IMR-90 (cell line): ENCODE measurements at regions not wholly inside any gene's neighbourhood (a gene's known extent, or its start where the extent isn't known, plus 50 kb on each side); places are given as distances from the start of the nearest gene placed in this dataset.

Source experiments
- ATAC-seq: fragments of 200-7000 bp; cut with Tn5 transposase; 2 replicates; pipeline ENCODE4 v1.9.1; 2020; ENCODE audit warnings: low read depth, mild to moderate bottlenecking, moderate library complexity
- BruUV-seq: library from RNA; stranded (reverse); fragments of 400-500 nt; replicated peaks from 2 replicates; lab custom pipeline; 2021; lab: Mats Ljungman, UMichigan
- CTCF ChIA-PET: fragments of 300-600 bp; formaldehyde crosslinking; extraction: SDS; loops from one replicate; lab custom pipeline; 2021; ENCODE audit warnings: antibody characterized with exemption; lab: Yijun Ruan, JAX
- POLR2A ChIA-PET: fragments of 300-600 bp; sonication (Branson Sonifier 250); formaldehyde crosslinking; loops from one replicate; lab custom pipeline; 2022; ENCODE audit warnings: antibody characterized with exemption; ENCODE audit not compliant: unreplicated experiment; lab: Charles Lee
- DNase-seq: peaks from one replicate; pipeline ENCODE4 v3.0.0; 2013
- H2AFZ ChIP-seq: replicated peaks from 2 replicates; pipeline ENCODE3; 2013; ENCODE audit warnings: low read length, mild to moderate bottlenecking; ENCODE audit not compliant: poor library complexity
- H2AK5ac ChIP-seq: 2 replicates; pipeline ENCODE4 v1.6.1; 2013; ENCODE audit warnings: low read depth, low read length, inconsistent platforms
- H2AK9ac ChIP-seq: replicated peaks from 2 replicates; pipeline ENCODE3; 2013; ENCODE audit warnings: mild to moderate bottlenecking, low read depth, low read length, moderate library complexity; ENCODE audit not compliant: poor library complexity
- H2BK120ac ChIP-seq: 2 replicates; pipeline ENCODE4 v1.6.1; 2013; ENCODE audit warnings: low read depth, low read length, inconsistent platforms
- H2BK15ac ChIP-seq: 3 replicates; pipeline ENCODE4 v1.6.1; 2013; ENCODE audit warnings: low read depth, low read length, inconsistent platforms
- H2BK20ac ChIP-seq: 2 replicates; pipeline ENCODE4 v1.6.1; 2013; ENCODE audit warnings: low read depth, mild to moderate bottlenecking, inconsistent platforms, low read length, moderate library complexity
- H2BK5ac ChIP-seq: 2 replicates; pipeline ENCODE4 v1.6.1; 2013; ENCODE audit warnings: mild to moderate bottlenecking, low read depth, low read length, inconsistent platforms; ENCODE audit not compliant: poor library complexity, severe bottlenecking
- H3K14ac ChIP-seq: replicated peaks from 2 replicates; pipeline ENCODE4 v1.6.1; 2013; ENCODE audit warnings: low read depth, low read length, inconsistent platforms
- H3K18ac ChIP-seq: 2 replicates; pipeline ENCODE4 v1.6.1; 2013; ENCODE audit warnings: low read depth, low read length, control low read depth
- H3K23ac ChIP-seq: 2 replicates; pipeline ENCODE4 v1.6.1; 2013; ENCODE audit warnings: low read depth, low read length, inconsistent platforms
- H3K27ac ChIP-seq: 2 replicates; pipeline ENCODE4 v1.5.1; 2013; ENCODE audit warnings: mild to moderate bottlenecking, control low read depth, low read length; ENCODE audit not compliant: insufficient read depth
- H3K27me3 ChIP-seq: 2 replicates; pipeline ENCODE4 v1.6.1; 2013; ENCODE audit warnings: low read length; ENCODE audit not compliant: control insufficient read depth, insufficient read depth
- H3K36me3 ChIP-seq: 2 replicates; pipeline ENCODE4 v1.6.1; 2013; ENCODE audit warnings: low read length, mixed read lengths; ENCODE audit not compliant: control insufficient read depth, insufficient read depth
- H3K4ac ChIP-seq: 2 replicates; pipeline ENCODE4 v1.6.1; 2013; ENCODE audit warnings: low read depth, low read length, inconsistent platforms
- H3K4me1 ChIP-seq: 2 replicates; pipeline ENCODE4 v1.6.1; 2013; ENCODE audit warnings: low read length, mixed read lengths; ENCODE audit not compliant: control insufficient read depth, insufficient read depth
- H3K4me2 ChIP-seq: 2 replicates; pipeline ENCODE4 v1.6.1; 2013; ENCODE audit warnings: low read depth, mild to moderate bottlenecking, control low read depth, low read length, moderate library complexity
- H3K4me3 ChIP-seq: 2 replicates; pipeline ENCODE4 v1.5.1; 2013; ENCODE audit warnings: low read depth, mild to moderate bottlenecking, control low read depth, low read length, moderate library complexity; ENCODE audit not compliant: insufficient read depth
- H3K56ac ChIP-seq: 2 replicates; pipeline ENCODE4 v1.6.1; 2013; ENCODE audit warnings: low read length, inconsistent platforms; ENCODE audit not compliant: insufficient read depth; ENCODE audit errors: extremely low read depth
- H3K79me1 ChIP-seq, 2 experiments: 2 replicates each; pipeline ENCODE4 v1.6.1; 2013; ENCODE audit warnings: low read length in 2 of 2, inconsistent platforms in 1 of 2, low read depth in 1 of 2
- H3K9ac ChIP-seq: 2 replicates; pipeline ENCODE4 v1.6.1; 2013; ENCODE audit warnings: low read depth, low read length, control low read depth
- H3K9me1 ChIP-seq: 2 replicates; pipeline ENCODE4 v1.6.1; 2013; ENCODE audit warnings: low read length, inconsistent platforms; ENCODE audit not compliant: insufficient read depth
- H3K9me3 ChIP-seq: 2 replicates; pipeline ENCODE4 v1.6.1; 2013; ENCODE audit warnings: low read length; ENCODE audit not compliant: control insufficient read depth, insufficient read depth
- H4K20me1 ChIP-seq: 2 replicates; pipeline ENCODE4 v1.6.1; 2013; ENCODE audit warnings: low read length, inconsistent platforms; ENCODE audit not compliant: insufficient read depth
- H4K5ac ChIP-seq: 2 replicates; pipeline ENCODE4 v1.6.1; 2013; ENCODE audit warnings: mild to moderate bottlenecking, low read depth, low read length, control low read depth
- H4K8ac ChIP-seq, 2 experiments: 2 replicates each; pipeline ENCODE4 v1.6.1; 2013; ENCODE audit warnings: low read depth in 2 of 2, low read length in 2 of 2, control low read depth in 1 of 2, inconsistent platforms in 1 of 2
- H4K91ac ChIP-seq: 2 replicates; pipeline ENCODE4 v1.6.1; 2013; ENCODE audit warnings: low read depth, low read length, inconsistent platforms; ENCODE audit not compliant: insufficient read depth
- BHLHE40 ChIP-seq: fragments of 150-350 bp; IDR thresholded peaks from 2 replicates; pipeline ENCODE4 v1.6.1; 2016; ENCODE audit warnings: mild to moderate bottlenecking, low read depth, low read length
- CEBPB ChIP-seq: IDR thresholded peaks from 2 replicates; pipeline ENCODE4 v1.6.1; 2012; ENCODE audit warnings: low read depth, low read length, improper control_type of control experiment
- CHD1 ChIP-seq: IDR thresholded peaks from 2 replicates; pipeline ENCODE4 v1.6.1; 2012; ENCODE audit warnings: low read depth, low read length, improper control_type of control experiment
- CTCF ChIP-seq: conservative IDR thresholded peaks from 2 replicates; pipeline ENCODE4 v1.5.1; 2012; ENCODE audit warnings: mild to moderate bottlenecking, low read depth, low read length, improper control_type of control experiment
- ELK1 ChIP-seq: fragments of 150-350 bp; IDR thresholded peaks from 2 replicates; pipeline ENCODE4 v1.6.1; 2016; ENCODE audit warnings: low read depth, mild to moderate bottlenecking, low read length, moderate library complexity, borderline replicate concordance
- FOS ChIP-seq: fragments of 150-350 bp; IDR thresholded peaks from 2 replicates; pipeline ENCODE4 v1.6.1; 2016; ENCODE audit warnings: low read depth, low read length
- MAFK ChIP-seq: IDR thresholded peaks from 2 replicates; pipeline ENCODE4 v1.6.1; 2012; ENCODE audit warnings: low read depth, low read length, improper control_type of control experiment
- MAZ ChIP-seq: IDR thresholded peaks from 2 replicates; pipeline ENCODE4 v1.6.1; 2012; ENCODE audit warnings: low read depth, mild to moderate bottlenecking, low read length, improper control_type of control experiment, moderate library complexity, borderline replicate concordance
- MXI1 ChIP-seq: IDR thresholded peaks from 2 replicates; pipeline ENCODE4 v1.6.1; 2012; ENCODE audit warnings: low read depth, mild to moderate bottlenecking, low read length, moderate library complexity, borderline replicate concordance
- NFE2L2 ChIP-seq: fragments of 150-350 bp; IDR thresholded peaks from 2 replicates; pipeline ENCODE4 v1.6.1; 2016; ENCODE audit warnings: low read depth, mild to moderate bottlenecking, low read length
- POLR2A ChIP-seq: IDR thresholded peaks from 2 replicates; pipeline ENCODE4 v1.6.1; 2012; ENCODE audit warnings: mild to moderate bottlenecking, low read depth, low read length
- RAD21 ChIP-seq: IDR thresholded peaks from 2 replicates; pipeline ENCODE4 v1.6.1; 2012; ENCODE audit warnings: low read length, improper control_type of control experiment
- RCOR1 ChIP-seq: IDR thresholded peaks from 2 replicates; pipeline ENCODE4 v1.6.1; 2012; ENCODE audit warnings: mild to moderate bottlenecking, low read length, improper control_type of control experiment; ENCODE audit not compliant: insufficient replicate concordance
- RFX5 ChIP-seq: IDR thresholded peaks from 2 replicates; pipeline ENCODE4 v1.8.0; 2012; ENCODE audit warnings: low read depth, mild to moderate bottlenecking, low read length, moderate library complexity
- SMC3 ChIP-seq: fragments of 150-350 bp; IDR thresholded peaks from 2 replicates; pipeline ENCODE4 v1.6.1; 2016; ENCODE audit warnings: low read depth, mild to moderate bottlenecking, antibody characterized with exemption, low read length, moderate library complexity
- USF2 ChIP-seq: fragments of 150-350 bp; IDR thresholded peaks from 2 replicates; pipeline ENCODE4 v1.6.1; 2017; ENCODE audit warnings: mild to moderate bottlenecking, antibody characterized with exemption, low read length, low read depth
- WGBS, 2 experiments: methylation state at CpG; one replicate each; pipeline versions ENCODE4 v1.1.5 to v1.1.7; 2013; ENCODE audit warnings: missing lambda C conversion rate in 2 of 2; ENCODE audit not compliant: insufficient read length in 1 of 2; ENCODE audit errors: extremely low coverage in 2 of 2; 5-methylcytosine and 5-hydroxymethylcytosine counted together
- dilution Hi-C: fragments of 300-500 bp; cut with HindIII; formaldehyde crosslinking; loops from one replicate; pipeline ENCODE4 v1.14.3; 2018; ENCODE audit warnings: low sequenced_read_pairs; ENCODE audit not compliant: unreplicated experiment
- in situ Hi-C: fragments of 300-500 bp; cut with MboI; formaldehyde crosslinking; loops from 3 replicates; pipeline ENCODE4 v1.14.3; 2019; ENCODE audit warnings: low sequenced_read_pairs, inconsistent platforms, mixed read lengths
- intact Hi-C: fragments of 100-400 bp; cut with micrococcal nuclease; formaldehyde crosslinking; loops from 2 replicates; pipeline ENCODE4 v1.10.0; 2022

- BruUV-seq = no TSS peak
- Histone ChIP-seq H4K20me1 (no peaks in the 10 kb centered on the region), H2BK120ac (no peak overlapping the region), H2AK5ac (no peak overlapping the region), H3K9me3 (no peaks in the 10 kb centered on the region), H3K27ac (no peak overlapping the region), H3K9me1 (no peaks in the 10 kb centered on the region), H3K36me3 (no peaks in the 10 kb centered on the region), H4K5ac (no peak overlapping the region), H3K4ac (no peak overlapping the region), H4K91ac (no peak overlapping the region), H3K4me1 (no peaks in the 10 kb centered on the region), H4K8ac (no peak overlapping the region), H2BK20ac (no peak overlapping the region), H3K9ac (no peak overlapping the region), H3K79me1 (no peaks in the 10 kb centered on the region), H3K23ac (no peak overlapping the region), H2BK15ac (no peak overlapping the region), H3K18ac (no peak overlapping the region), H3K27me3 (no peaks in the 10 kb centered on the region), H3K4me2 (no peak overlapping the region), H3K56ac (no peak overlapping the region), H2AFZ (no peak overlapping the region), H3K4me3 (no peak overlapping the region), H2AK9ac (no peak overlapping the region), H2BK5ac (no peak overlapping the region), H3K14ac (no peak overlapping the region)
- DNase-seq (no peak), ATAC-seq (no peak)
- dilution Hi-C loops (no loop called here), intact Hi-C loops (loop anchor here (10.0 kb wide), 1 partner anchor 1073 kb away; no protein-coding TSS in a partner anchor), in situ Hi-C loops (no loop called here)
- POLR2A ChIA-PET = no interaction called here
- CTCF ChIA-PET = no interaction called here
- WGBS, 2 experiments = 60% methylated on average over 1 of the region's 7 CpGs; no CpG with 5 or more reads in 1 of the 2 experiments
- TF ChIP-seq RAD21 (no peak), BHLHE40 (no peak), MAFK (no peak), CEBPB (no peak), CTCF (no peak), ELK1 (no peak), RFX5 (no peak), NFE2L2 (no peak), MAZ (no peak), POLR2A (no peak), CHD1 (no peak), SMC3 (no peak), MXI1 (no peak), RCOR1 (no peak), USF2 (no peak), FOS (no peak)
Measured at GRCh38 chr2:12577567-12578253, 139.0 kb upstream of the TRIB2 start.
